PC-9 (cell line): ENCODE measurements at regions not wholly inside any gene's neighbourhood (a gene's known extent, or its start where the extent isn't known, plus 50 kb on each side); places are given as distances from the start of the nearest gene placed in this dataset.

Source experiments
- EZH2 ChIP-seq: fragments of 200-600 bp; sonication (generic); IDR thresholded peaks from 2 replicates; pipeline ENCODE4 v1.8.0; 2017; ENCODE audit warnings: antibody characterized with exemption, low read depth
- TF ChIP-seq, protein P1 (sequence below): fragments of 200-600 bp; sonication (generic); conservative IDR thresholded peaks from 2 replicates; pipeline ENCODE4 v1.6.1; 2017; ENCODE audit warnings: mixed run types, antibody characterized with exemption, mild to moderate bottlenecking, moderate library complexity

DNA sequence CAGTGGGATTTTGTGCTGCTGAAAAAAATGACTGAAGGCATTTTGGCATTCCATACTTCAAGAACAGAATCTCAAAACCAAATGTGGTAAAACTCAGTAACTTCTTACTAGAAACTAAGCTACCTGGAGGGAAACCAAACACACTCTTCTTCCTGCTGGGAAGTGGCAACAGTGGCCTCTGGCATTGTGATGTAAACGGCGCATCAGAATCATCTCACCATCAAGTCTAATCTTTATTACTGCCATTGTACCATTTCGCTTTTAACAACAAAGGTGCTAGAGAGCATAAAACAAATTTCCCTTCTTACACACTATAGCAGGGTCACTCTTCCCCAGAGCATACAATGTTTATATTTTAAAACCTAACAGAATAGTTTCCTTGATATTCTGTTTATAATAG is 101.6 kb upstream of the CEP162 start:
- no peak for TF ChIP-seq EZH2
- TF ChIP-seq, protein P1, sequence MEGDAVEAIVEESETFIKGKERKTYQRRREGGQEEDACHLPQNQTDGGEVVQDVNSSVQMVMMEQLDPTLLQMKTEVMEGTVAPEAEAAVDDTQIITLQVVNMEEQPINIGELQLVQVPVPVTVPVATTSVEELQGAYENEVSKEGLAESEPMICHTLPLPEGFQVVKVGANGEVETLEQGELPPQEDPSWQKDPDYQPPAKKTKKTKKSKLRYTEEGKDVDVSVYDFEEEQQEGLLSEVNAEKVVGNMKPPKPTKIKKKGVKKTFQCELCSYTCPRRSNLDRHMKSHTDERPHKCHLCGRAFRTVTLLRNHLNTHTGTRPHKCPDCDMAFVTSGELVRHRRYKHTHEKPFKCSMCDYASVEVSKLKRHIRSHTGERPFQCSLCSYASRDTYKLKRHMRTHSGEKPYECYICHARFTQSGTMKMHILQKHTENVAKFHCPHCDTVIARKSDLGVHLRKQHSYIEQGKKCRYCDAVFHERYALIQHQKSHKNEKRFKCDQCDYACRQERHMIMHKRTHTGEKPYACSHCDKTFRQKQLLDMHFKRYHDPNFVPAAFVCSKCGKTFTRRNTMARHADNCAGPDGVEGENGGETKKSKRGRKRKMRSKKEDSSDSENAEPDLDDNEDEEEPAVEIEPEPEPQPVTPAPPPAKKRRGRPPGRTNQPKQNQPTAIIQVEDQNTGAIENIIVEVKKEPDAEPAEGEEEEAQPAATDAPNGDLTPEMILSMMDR, result no peak
